Stimulated activated effector memory CD8-positive, alpha-beta T cell treated with anti-CD3 and anti-CD28 coated beads, Interleukin-12 subunit alpha, Interleukin-12 subunit beta, amount 100 ng/mL, for 72 hours (primary cell): ENCODE measurements at regions not wholly inside any gene's neighbourhood (a gene's known extent, or its start where the extent isn't known, plus 50 kb on each side); places are given as distances from the start of the nearest gene placed in this dataset.

ENCODE experiments used
- ATAC-seq: fragments of 150-1000 bp; cut with Tn5 transposase; 2 replicates; pipeline ENCODE4 v1.10.0; 2021
- DNase-seq, 2 donors: peaks; one replicate each; pipeline ENCODE4 v3.0.0; 2021 to 2022; ENCODE audit warnings: low spot score in 2 of 2
- H3K27ac Mint-ChIP-seq: one replicate; pipeline ENCODE4 v1.8.0; 2022; ENCODE audit warnings: mild to moderate bottlenecking, mixed read lengths
- H3K36me3 Mint-ChIP-seq: one replicate; pipeline ENCODE4 v1.8.0; 2022; ENCODE audit warnings: mild to moderate bottlenecking, mixed read lengths
- H3K4me1 Mint-ChIP-seq: one replicate; pipeline ENCODE4 v1.8.0; 2022; ENCODE audit warnings: mixed read lengths
- H3K4me3 Mint-ChIP-seq: one replicate; pipeline ENCODE4 v1.8.0; 2022; ENCODE audit warnings: mild to moderate bottlenecking, mixed read lengths
- H3K9me3 Mint-ChIP-seq: one replicate; pipeline ENCODE4 v1.8.0; 2022; ENCODE audit warnings: mixed read lengths

- Mint-ChIP-seq H3K4me1 (no peaks in the 10 kb centered on the region), H3K9me3 (peaks cover 3% of the 10 kb centered on the region), H3K4me3 (no peak overlapping the region), H3K27ac (no peak overlapping the region), H3K36me3 (no peaks in the 10 kb centered on the region)
- DNase-seq (no peak), ATAC-seq (peak; percentile 55)
These were observed 146.1 kb downstream of the KITLG start for GRCh38 chr12:88433997-88434703.

GRCh38 chr12:88435334-88436076 is 144.8 kb downstream of the KITLG start:
- no peak for DNase-seq
- peaks cover 3% of the 10 kb centered on the region for H3K9me3 Mint-ChIP-seq
- H3K27ac Mint-ChIP-seq = no peak overlapping the region
- no peak for ATAC-seq
- no peak overlapping the region for H3K4me3 Mint-ChIP-seq
- H3K36me3 Mint-ChIP-seq = no peaks in the 10 kb centered on the region
- H3K4me1 Mint-ChIP-seq = no peaks in the 10 kb centered on the region

- no peak for ATAC-seq
- no peak for DNase-seq
- H3K9me3 Mint-ChIP-seq = peaks cover 7% of the 10 kb centered on the region
- H3K36me3 Mint-ChIP-seq = no peaks in the 10 kb centered on the region
- no peaks in the 10 kb centered on the region for H3K4me1 Mint-ChIP-seq
- no peak overlapping the region for H3K27ac Mint-ChIP-seq
- no peak overlapping the region for H3K4me3 Mint-ChIP-seq
These were observed 143.0 kb downstream of the KITLG start for GRCh38 chr12:88437226-88437625.
